ENCODE measurements at regions not wholly inside any gene's neighbourhood (a gene's known extent, or its start where the extent isn't known, plus 50 kb on each side); places are given as distances from the start of the nearest gene placed in this dataset.

DNA sequence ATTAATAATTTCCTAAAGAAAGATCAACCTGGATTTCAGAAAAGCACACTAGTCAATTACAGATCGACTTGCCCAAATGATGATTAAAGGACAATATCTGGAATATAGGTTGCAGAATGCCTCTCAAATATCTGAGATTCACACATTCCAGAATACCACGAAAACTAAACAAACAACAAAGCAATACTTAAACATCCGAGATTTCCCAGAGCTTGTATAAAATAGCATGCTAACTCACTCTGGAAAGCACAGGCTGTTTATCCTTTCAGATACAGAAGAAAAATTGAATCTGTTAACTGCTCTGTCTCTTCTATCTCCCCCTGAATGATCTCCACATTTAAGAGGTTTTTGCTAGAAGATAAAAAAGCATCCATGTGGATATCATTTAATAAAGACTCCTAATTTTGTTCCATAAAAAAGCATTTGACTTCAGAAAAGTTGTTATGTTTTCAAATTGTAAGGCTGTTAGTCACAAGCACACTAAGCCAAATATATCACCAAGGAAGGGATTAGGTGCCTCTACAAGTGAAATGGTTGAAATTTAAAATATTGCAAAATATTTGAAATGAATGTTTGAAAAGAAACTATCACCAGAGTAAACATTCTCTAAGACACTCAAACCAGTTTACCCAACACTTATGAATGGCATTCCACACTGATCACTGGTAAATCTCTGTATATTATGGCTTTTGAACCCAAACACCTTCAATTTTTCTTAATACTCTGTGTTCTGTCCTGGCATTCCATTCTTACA is 865.1 kb upstream of the ADAMTS5 start:
- TF ChIP-seq CTCF (IDR thresholded peaks at IDR 0.05): no peak
- no peak for TF ChIP-seq EP300 (IDR thresholded peaks at IDR 0.05)
- TF ChIP-seq POLR2AphosphoS5 (IDR thresholded peaks at IDR 0.05): no peak
